ENCODE measurements at regions not wholly inside any gene's neighbourhood (a gene's known extent, or its start where the extent isn't known, plus 50 kb on each side); places are given as distances from the start of the nearest gene placed in this dataset.

GRCh38 chr4:133498149-133498548, 349.1 kb downstream of the PCDH10 start:
- no peak for DNase-seq
- Histone ChIP-seq H2BK20ac (ENCODE audit: low read depth, low read length, poor library complexity, severe bottlenecking) (no peak overlapping the region), H3K79me1 (ENCODE audit: insufficient read depth, low read depth, low read length, poor library complexity, severe bottlenecking) (no peaks in the 10 kb centered on the region), H2BK12ac (ENCODE audit: insufficient read length, low read depth, low read length) (no peak overlapping the region), H3K4me2 (ENCODE audit: insufficient read depth, insufficient read length, low read length) (no peak overlapping the region), H2AFZ (ENCODE audit: low read length) (no peak overlapping the region), H3K18ac (ENCODE audit: insufficient read length, low read depth, low read length) (no peak overlapping the region), H3K4ac (ENCODE audit: low read depth, low read length) (no peak overlapping the region), H3K27ac (ENCODE audit: insufficient read length, low read depth, low read length) (no peak overlapping the region), H3K9ac (ENCODE audit: extremely low read depth, insufficient read length, low read length) (no peak overlapping the region), H3K79me2 (ENCODE audit: insufficient read depth, low read length) (no peaks in the 10 kb centered on the region), H2AK5ac (ENCODE audit: insufficient read length, low read length) (no peak overlapping the region), H2BK5ac (ENCODE audit: insufficient read length, low read length) (no peak overlapping the region), H2BK15ac (ENCODE audit: low read depth, low read length) (no peak overlapping the region), H2BK120ac (ENCODE audit: low read depth, low read length, poor library complexity, severe bottlenecking) (no peak overlapping the region), H3K9me3 (ENCODE audit: control insufficient read depth, low read depth, low read length) (no peaks in the 10 kb centered on the region), H4K20me1 (ENCODE audit: control insufficient read depth, insufficient read depth, insufficient read length) (no peaks in the 10 kb centered on the region), H3K14ac (ENCODE audit: insufficient read depth, low read length) (no peak overlapping the region), H3K27me3 (ENCODE audit: insufficient read depth, low read length) (no peaks in the 10 kb centered on the region), H3K4me1 (ENCODE audit: insufficient read depth, low read length) (no peaks in the 10 kb centered on the region), H4K91ac (ENCODE audit: insufficient read length, low read depth, low read length) (no peak overlapping the region), H3T11ph (ENCODE audit: low read length) (no peak overlapping the region), H3K23me2 (ENCODE audit: insufficient read length, low read depth, low read length, poor library complexity, severe bottlenecking) (no peaks in the 10 kb centered on the region), H3K23ac (ENCODE audit: insufficient read length, low read depth, low read length) (no peak overlapping the region), H3K56ac (ENCODE audit: insufficient read length, low read depth, low read length) (no peak overlapping the region), H4K8ac (replicated peaks; ENCODE audit: insufficient read length, low read depth, low read length) (no peak overlapping the region), H4K5ac (ENCODE audit: insufficient read length, low read depth, low read length) (no peak overlapping the region)
- Mint-ChIP-seq H3K9me3 (peaks cover 0 to 3% of the 10 kb centered on the region in 2 experiments; a peak in 2 of 5 replicates), H3K4me3 (no peak overlapping the region), H3K4me1 (no peaks in the 10 kb centered on the region), H3K27me3 (ENCODE audit: low read depth) (no peaks in the 10 kb centered on the region), H3K36me3 (ENCODE audit: insufficient read depth in 1 of 3, low read depth in 3 of 3) (peaks cover 0 to 4% (median 0%) of the 10 kb centered on the region in 3 experiments; a peak in 3 of 7 replicates), H3K27ac (no peak overlapping the region)
- no peak for TF ChIP-seq CTCF (conservative IDR thresholded peaks at IDR 0.05)
- WGBS (ENCODE audit: extremely low coverage, insufficient read length, low lambda C conversion rate), result no CpG with 5 or more reads among the region's 6 CpGs

Measured in H9 (cell line).